ENCODE measurements at regions not wholly inside any gene's neighbourhood (a gene's known extent, or its start where the extent isn't known, plus 50 kb on each side); places are given as distances from the start of the nearest gene placed in this dataset.
A peak's percentile ranks its signal among the peaks of the same experiment; 100 is the strongest.

DNA sequence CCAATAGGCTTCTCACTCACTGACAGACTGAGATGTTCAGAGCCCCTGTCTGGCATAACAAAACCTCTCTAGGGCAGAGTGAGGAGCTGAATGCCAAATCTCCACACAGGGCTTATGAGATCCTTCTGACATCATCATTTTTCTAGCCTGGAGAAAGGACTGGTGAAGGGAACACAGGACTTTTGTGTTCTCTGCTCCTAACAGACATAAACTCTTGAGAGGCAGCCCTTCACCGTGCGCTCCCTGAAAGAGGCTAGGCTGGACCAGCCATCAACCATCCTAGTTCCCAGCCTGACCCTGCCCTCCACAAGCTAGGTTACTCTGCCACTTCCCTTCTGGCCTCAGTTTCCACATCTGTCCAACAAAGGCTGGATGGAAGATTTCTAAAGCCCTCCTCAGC lies 141.9 kb downstream of the SUCLG1 start:
- dilution Hi-C loops (cut with MboI; ENCODE audit: extremely low pct_ligation_motif_present, low sequenced_read_pairs): no loop called here
- no peak for FAIRE-seq
- H3K36me3 ChIP-seq (ENCODE audit: control insufficient read depth in 2 of 2, extremely low read depth in 1 of 2, insufficient read depth in 2 of 2, low read length in 2 of 2): no peaks in the 10 kb centered on the region
- no peaks in the 10 kb centered on the region for H3K9me3 ChIP-seq (ENCODE audit: control insufficient read depth, low read depth, low read length)
- H4K20me1 ChIP-seq (ENCODE audit: control insufficient read depth, extremely low read depth, insufficient read depth, low read length): no peaks in the 10 kb centered on the region
- H3K27ac ChIP-seq (ENCODE audit: control insufficient read depth, insufficient read depth, low read length): no peak overlapping the region
- no peak overlapping the region for H3K4me3 ChIP-seq (ENCODE audit: control insufficient read depth in 2 of 3, extremely low read depth in 1 of 3, insufficient read depth in 2 of 3, low read depth in 1 of 3, low read length in 3 of 3)
- DNase-seq (ENCODE audit: low read depth, low spot score): no peak
- no peaks in the 10 kb centered on the region for H3K4me1 ChIP-seq (ENCODE audit: control insufficient read depth, extremely low read depth, insufficient read depth, low read length)
- no peak overlapping the region for H2AFZ ChIP-seq (ENCODE audit: control insufficient read depth, low read length)
- H3K79me2 ChIP-seq (ENCODE audit: control insufficient read depth, insufficient read depth, low read length): no peaks in the 10 kb centered on the region
- TF ChIP-seq EZH2 (IDR thresholded peaks at IDR 0.05; ENCODE audit: low read length): no peak
- TF ChIP-seq, protein P1, sequence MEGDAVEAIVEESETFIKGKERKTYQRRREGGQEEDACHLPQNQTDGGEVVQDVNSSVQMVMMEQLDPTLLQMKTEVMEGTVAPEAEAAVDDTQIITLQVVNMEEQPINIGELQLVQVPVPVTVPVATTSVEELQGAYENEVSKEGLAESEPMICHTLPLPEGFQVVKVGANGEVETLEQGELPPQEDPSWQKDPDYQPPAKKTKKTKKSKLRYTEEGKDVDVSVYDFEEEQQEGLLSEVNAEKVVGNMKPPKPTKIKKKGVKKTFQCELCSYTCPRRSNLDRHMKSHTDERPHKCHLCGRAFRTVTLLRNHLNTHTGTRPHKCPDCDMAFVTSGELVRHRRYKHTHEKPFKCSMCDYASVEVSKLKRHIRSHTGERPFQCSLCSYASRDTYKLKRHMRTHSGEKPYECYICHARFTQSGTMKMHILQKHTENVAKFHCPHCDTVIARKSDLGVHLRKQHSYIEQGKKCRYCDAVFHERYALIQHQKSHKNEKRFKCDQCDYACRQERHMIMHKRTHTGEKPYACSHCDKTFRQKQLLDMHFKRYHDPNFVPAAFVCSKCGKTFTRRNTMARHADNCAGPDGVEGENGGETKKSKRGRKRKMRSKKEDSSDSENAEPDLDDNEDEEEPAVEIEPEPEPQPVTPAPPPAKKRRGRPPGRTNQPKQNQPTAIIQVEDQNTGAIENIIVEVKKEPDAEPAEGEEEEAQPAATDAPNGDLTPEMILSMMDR (optimal IDR thresholded peaks at IDR 0.05 in 1 of 3, IDR thresholded peaks at IDR 0.05 in 1 of 3, conservative IDR thresholded peaks at IDR 0.05 in 1 of 3; ENCODE audit: extremely low read depth in 1 of 3, insufficient read depth in 2 of 3, low read length in 3 of 3): no peak
- H3K27me3 ChIP-seq (ENCODE audit: control insufficient read depth, extremely low read depth, insufficient read depth, low read length): peaks cover 9% of the 10 kb centered on the region
- no peaks in the 10 kb centered on the region for H3K9me1 ChIP-seq (ENCODE audit: control insufficient read depth, extremely low read depth, insufficient read depth, low read length)
- H3K4me2 ChIP-seq (ENCODE audit: control insufficient read depth, extremely low read depth, insufficient read depth, low read depth, low read length): no peak overlapping the region
- no peak overlapping the region for H3K9ac ChIP-seq (ENCODE audit: control insufficient read depth, extremely low read depth, insufficient read depth, low read length)

DNA sequence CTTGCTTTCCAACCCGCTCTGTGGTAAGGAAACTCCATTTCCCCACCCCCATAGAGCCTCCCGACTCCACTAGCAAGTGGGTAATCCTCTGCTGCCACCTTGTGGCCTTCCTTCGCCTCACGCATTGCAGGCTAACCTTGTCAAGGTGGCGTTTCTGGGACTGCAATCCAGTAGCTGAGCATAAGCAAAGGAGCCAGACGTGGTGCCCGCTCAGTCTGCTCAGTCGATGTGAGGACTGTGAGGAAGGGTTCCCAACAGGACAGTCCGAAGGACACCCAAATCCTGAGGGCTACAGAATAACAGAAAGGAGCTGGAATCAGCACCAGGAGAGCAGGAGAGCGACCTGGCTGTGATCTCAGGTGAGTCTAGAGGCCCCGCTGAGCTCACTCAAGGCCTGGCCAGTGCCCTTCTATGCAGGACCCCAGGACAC lies 144.2 kb downstream of the SUCLG1 start:
- Histone ChIP-seq H3K9me1 (ENCODE audit: control insufficient read depth, extremely low read depth, insufficient read depth, low read length) (no peaks in the 10 kb centered on the region), H3K9ac (ENCODE audit: control insufficient read depth, extremely low read depth, insufficient read depth, low read length) (no peak overlapping the region), H3K9me3 (ENCODE audit: control insufficient read depth, low read depth, low read length) (no peaks in the 10 kb centered on the region), H3K4me3 (ENCODE audit: control insufficient read depth in 2 of 3, extremely low read depth in 1 of 3, insufficient read depth in 2 of 3, low read depth in 1 of 3, low read length in 3 of 3) (no peak overlapping the region), H3K4me1 (ENCODE audit: control insufficient read depth, extremely low read depth, insufficient read depth, low read length) (no peaks in the 10 kb centered on the region), H4K20me1 (ENCODE audit: control insufficient read depth, extremely low read depth, insufficient read depth, low read length) (no peaks in the 10 kb centered on the region), H3K79me2 (ENCODE audit: control insufficient read depth, insufficient read depth, low read length) (no peaks in the 10 kb centered on the region), H2AFZ (ENCODE audit: control insufficient read depth, low read length) (no peak overlapping the region), H3K4me2 (ENCODE audit: control insufficient read depth, extremely low read depth, insufficient read depth, low read depth, low read length) (no peak overlapping the region), H3K27me3 (ENCODE audit: control insufficient read depth, extremely low read depth, insufficient read depth, low read length) (peaks cover 9% of the 10 kb centered on the region), H3K36me3 (ENCODE audit: control insufficient read depth in 2 of 2, extremely low read depth in 1 of 2, insufficient read depth in 2 of 2, low read length in 2 of 2) (no peaks in the 10 kb centered on the region), H3K27ac (ENCODE audit: control insufficient read depth, insufficient read depth, low read length) (no peak overlapping the region)
- dilution Hi-C loops (cut with MboI; ENCODE audit: extremely low pct_ligation_motif_present, low sequenced_read_pairs): no loop called here
- FAIRE-seq (peak; percentile 82), DNase-seq (ENCODE audit: low read depth, low spot score) (peak; percentile 25)
- TF ChIP-seq EZH2 (IDR thresholded peaks at IDR 0.05; ENCODE audit: low read length): no peak
- TF ChIP-seq, protein P1 (optimal IDR thresholded peaks at IDR 0.05 in 1 of 3, IDR thresholded peaks at IDR 0.05 in 1 of 3, conservative IDR thresholded peaks at IDR 0.05 in 1 of 3; ENCODE audit: extremely low read depth in 1 of 3, insufficient read depth in 2 of 3, low read length in 3 of 3): peak; percentile 95 to 98 (median 98)
